ENCODE measurements at regions not wholly inside any gene's neighbourhood (a gene's known extent, or its start where the extent isn't known, plus 50 kb on each side); places are given as distances from the start of the nearest gene placed in this dataset.

DNA sequence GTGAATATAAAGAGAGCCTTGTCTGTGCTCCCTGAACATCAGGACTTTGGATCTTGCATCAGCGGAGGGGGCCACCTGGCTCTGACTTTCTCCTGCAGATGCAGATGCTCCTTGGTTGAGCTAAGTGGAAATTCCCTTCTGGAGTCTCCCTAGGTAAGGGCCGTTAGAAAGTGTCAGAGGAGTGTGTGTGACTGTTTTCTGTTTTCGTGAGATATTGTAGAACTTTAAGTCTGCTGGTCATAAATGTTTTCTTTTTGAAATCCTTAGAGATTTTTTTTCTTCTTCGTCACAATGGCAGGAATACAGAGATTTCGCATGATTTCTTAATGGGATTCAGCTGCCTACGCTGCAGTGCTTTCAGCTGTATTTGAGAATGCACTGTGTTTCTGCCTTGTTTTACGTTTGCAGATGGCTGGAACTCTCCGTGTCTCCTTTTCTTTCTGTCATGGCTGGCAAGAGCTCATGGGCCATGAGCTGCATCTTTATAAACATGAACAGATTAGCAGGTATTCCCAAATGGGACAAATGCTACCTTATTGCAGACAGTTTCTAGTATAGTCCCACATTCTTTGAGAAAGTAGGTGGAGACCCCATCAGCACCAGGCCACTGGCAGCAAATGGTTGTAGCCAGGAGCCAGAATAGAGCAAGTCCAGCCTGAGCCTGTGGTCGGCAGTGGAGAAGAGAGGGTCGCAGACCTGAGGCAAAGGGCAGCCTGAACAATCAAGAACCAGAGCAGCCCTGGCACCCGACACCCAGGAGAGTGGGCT, 76.2 kb upstream of the FRMD6 start (continued):
- TF ChIP-seq ZNF569 (CRISPR knock-in tag; IDR thresholded peaks at IDR 0.05; ENCODE audit: borderline replicate concordance) (no peak), ZKSCAN1 (IDR thresholded peaks at IDR 0.05; ENCODE audit: low read length) (no peak), POLR2G (IDR thresholded peaks at IDR 0.05; ENCODE audit: low read depth, low read length) (0 out of 2 replicates have a peak, but pooled peaks have one; percentile 26), ZNF607 (CRISPR knock-in tag; IDR thresholded peaks at IDR 0.05; ENCODE audit: borderline replicate concordance) (no peak), CAMTA2 (CRISPR knock-in tag; IDR thresholded peaks at IDR 0.05; ENCODE audit: borderline replicate concordance) (no peak), TAF1 (CRISPR knock-in tag; IDR thresholded peaks at IDR 0.05) (no peak), SMAD1 (CRISPR knock-in tag; IDR thresholded peaks at IDR 0.05; ENCODE audit: borderline replicate concordance, low read depth) (no peak), FOSL2 (CRISPR knock-in tag; IDR thresholded peaks at IDR 0.05) (peak; percentile 10; the same call in 1 of the 2 replicates), DPF2 (CRISPR knock-in tag; IDR thresholded peaks at IDR 0.05; ENCODE audit: borderline replicate concordance, low read depth) (0 out of 2 replicates have a peak, but pooled peaks have one; percentile 40), ZNF546 (CRISPR knock-in tag; conservative IDR thresholded peaks at IDR 0.05) (no peak)
- TF ChIP-seq, protein P1, sequence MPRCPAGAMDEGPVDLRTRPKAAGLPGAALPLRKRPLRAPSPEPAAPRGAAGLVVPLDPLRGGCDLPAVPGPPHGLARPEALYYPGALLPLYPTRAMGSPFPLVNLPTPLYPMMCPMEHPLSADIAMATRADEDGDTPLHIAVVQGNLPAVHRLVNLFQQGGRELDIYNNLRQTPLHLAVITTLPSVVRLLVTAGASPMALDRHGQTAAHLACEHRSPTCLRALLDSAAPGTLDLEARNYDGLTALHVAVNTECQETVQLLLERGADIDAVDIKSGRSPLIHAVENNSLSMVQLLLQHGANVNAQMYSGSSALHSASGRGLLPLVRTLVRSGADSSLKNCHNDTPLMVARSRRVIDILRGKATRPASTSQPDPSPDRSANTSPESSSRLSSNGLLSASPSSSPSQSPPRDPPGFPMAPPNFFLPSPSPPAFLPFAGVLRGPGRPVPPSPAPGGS (CRISPR knock-in tag; IDR thresholded peaks at IDR 0.05) = no peak
- TF ChIP-seq, protein P2, sequence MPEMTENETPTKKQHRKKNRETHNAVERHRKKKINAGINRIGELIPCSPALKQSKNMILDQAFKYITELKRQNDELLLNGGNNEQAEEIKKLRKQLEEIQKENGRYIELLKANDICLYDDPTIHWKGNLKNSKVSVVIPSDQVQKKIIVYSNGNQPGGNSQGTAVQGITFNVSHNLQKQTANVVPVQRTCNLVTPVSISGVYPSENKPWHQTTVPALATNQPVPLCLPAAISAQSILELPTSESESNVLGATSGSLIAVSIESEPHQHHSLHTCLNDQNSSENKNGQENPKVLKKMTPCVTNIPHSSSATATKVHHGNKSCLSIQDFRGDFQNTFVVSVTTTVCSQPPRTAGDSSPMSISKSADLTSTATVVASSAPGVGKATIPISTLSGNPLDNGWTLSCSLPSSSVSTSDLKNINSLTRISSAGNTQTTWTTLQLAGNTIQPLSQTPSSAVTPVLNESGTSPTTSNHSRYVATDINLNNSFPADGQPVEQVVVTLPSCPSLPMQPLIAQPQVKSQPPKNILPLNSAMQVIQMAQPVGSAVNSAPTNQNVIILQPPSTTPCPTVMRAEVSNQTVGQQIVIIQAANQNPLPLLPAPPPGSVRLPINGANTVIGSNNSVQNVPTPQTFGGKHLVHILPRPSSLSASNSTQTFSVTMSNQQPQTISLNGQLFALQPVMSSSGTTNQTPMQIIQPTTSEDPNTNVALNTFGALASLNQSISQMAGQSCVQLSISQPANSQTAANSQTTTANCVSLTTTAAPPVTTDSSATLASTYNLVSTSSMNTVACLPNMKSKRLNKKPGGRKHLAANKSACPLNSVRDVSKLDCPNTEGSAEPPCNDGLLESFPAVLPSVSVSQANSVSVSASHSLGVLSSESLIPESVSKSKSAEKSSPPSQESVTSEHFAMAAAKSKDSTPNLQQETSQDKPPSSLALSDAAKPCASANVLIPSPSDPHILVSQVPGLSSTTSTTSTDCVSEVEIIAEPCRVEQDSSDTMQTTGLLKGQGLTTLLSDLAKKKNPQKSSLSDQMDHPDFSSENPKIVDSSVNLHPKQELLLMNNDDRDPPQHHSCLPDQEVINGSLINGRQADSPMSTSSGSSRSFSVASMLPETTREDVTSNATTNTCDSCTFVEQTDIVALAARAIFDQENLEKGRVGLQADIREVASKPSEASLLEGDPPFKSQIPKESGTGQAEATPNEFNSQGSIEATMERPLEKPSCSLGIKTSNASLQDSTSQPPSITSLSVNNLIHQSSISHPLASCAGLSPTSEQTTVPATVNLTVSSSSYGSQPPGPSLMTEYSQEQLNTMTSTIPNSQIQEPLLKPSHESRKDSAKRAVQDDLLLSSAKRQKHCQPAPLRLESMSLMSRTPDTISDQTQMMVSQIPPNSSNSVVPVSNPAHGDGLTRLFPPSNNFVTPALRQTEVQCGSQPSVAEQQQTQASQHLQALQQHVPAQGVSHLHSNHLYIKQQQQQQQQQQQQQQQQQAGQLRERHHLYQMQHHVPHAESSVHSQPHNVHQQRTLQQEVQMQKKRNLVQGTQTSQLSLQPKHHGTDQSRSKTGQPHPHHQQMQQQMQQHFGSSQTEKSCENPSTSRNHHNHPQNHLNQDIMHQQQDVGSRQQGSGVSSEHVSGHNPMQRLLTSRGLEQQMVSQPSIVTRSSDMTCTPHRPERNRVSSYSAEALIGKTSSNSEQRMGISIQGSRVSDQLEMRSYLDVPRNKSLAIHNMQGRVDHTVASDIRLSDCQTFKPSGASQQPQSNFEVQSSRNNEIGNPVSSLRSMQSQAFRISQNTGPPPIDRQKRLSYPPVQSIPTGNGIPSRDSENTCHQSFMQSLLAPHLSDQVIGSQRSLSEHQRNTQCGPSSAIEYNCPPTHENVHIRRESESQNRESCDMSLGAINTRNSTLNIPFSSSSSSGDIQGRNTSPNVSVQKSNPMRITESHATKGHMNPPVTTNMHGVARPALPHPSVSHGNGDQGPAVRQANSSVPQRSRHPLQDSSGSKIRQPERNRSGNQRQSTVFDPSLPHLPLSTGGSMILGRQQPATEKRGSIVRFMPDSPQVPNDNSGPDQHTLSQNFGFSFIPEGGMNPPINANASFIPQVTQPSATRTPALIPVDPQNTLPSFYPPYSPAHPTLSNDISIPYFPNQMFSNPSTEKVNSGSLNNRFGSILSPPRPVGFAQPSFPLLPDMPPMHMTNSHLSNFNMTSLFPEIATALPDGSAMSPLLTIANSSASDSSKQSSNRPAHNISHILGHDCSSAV (CRISPR knock-in tag; IDR thresholded peaks at IDR 0.05; ENCODE audit: borderline replicate concordance) = no peak
- TF ChIP-seq, protein P3, sequence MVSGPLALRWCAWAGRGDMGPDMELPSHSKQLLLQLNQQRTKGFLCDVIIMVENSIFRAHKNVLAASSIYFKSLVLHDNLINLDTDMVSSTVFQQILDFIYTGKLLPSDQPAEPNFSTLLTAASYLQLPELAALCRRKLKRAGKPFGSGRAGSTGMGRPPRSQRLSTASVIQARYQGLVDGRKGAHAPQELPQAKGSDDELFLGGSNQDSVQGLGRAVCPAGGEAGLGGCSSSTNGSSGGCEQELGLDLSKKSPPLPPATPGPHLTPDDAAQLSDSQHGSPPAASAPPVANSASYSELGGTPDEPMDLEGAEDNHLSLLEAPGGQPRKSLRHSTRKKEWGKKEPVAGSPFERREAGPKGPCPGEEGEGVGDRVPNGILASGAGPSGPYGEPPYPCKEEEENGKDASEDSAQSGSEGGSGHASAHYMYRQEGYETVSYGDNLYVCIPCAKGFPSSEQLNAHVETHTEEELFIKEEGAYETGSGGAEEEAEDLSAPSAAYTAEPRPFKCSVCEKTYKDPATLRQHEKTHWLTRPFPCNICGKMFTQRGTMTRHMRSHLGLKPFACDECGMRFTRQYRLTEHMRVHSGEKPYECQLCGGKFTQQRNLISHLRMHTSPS (CRISPR knock-in tag; IDR thresholded peaks at IDR 0.05; ENCODE audit: low read depth) = no peak
- TF ChIP-seq, protein P4, sequence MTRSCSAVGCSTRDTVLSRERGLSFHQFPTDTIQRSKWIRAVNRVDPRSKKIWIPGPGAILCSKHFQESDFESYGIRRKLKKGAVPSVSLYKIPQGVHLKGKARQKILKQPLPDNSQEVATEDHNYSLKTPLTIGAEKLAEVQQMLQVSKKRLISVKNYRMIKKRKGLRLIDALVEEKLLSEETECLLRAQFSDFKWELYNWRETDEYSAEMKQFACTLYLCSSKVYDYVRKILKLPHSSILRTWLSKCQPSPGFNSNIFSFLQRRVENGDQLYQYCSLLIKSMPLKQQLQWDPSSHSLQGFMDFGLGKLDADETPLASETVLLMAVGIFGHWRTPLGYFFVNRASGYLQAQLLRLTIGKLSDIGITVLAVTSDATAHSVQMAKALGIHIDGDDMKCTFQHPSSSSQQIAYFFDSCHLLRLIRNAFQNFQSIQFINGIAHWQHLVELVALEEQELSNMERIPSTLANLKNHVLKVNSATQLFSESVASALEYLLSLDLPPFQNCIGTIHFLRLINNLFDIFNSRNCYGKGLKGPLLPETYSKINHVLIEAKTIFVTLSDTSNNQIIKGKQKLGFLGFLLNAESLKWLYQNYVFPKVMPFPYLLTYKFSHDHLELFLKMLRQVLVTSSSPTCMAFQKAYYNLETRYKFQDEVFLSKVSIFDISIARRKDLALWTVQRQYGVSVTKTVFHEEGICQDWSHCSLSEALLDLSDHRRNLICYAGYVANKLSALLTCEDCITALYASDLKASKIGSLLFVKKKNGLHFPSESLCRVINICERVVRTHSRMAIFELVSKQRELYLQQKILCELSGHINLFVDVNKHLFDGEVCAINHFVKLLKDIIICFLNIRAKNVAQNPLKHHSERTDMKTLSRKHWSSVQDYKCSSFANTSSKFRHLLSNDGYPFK (CRISPR knock-in tag; IDR thresholded peaks at IDR 0.05; ENCODE audit: borderline replicate concordance) = no peak

Measured in HepG2 (cell line).